NCI-H1417 (cell line): ENCODE measurements at regions not wholly inside any gene's neighbourhood (a gene's known extent, or its start where the extent isn't known, plus 50 kb on each side); places are given as distances from the start of the nearest gene placed in this dataset.

Experiments
- DNase-seq, 3 experiments: peaks; one replicate each; lab custom pipeline; 2025; lab: John Stamatoyannopoulos, UW

GRCh38 chr2:215769246-215769645 lies 244.1 kb downstream of the MREG start:
- DNase-seq, result no peak

GRCh38 chr2:215767625-215768024 lies 245.7 kb downstream of the MREG start:
- no peak for DNase-seq

- DNase-seq, result no peak
Measured at GRCh38 chr2:215765729-215766360, 247.5 kb downstream of the MREG start.

- no peak for DNase-seq
Measured at GRCh38 chr2:215764441-215765048, 248.8 kb downstream of the MREG start.

GRCh38 chr2:215760557-215760956 lies 252.8 kb downstream of the MREG start:
- no peak for DNase-seq

GRCh38 chr2:215760091-215760490 lies 253.3 kb downstream of the MREG start:
- no peak for DNase-seq

GRCh38 chr2:215758691-215759090 lies 254.7 kb downstream of the MREG start:
- DNase-seq, result no peak

GRCh38 chr2:215756346-215756730 lies 257.0 kb downstream of the MREG start:
- no peak for DNase-seq

GRCh38 chr2:215755641-215756345 lies 257.6 kb downstream of the MREG start:
- no peak for DNase-seq

- no peak for DNase-seq
Measured at GRCh38 chr2:215754546-215754945, 258.8 kb downstream of the MREG start.

- no peak for DNase-seq
Measured at GRCh38 chr2:215753808-215754207, 259.5 kb downstream of the MREG start.

GRCh38 chr2:215752991-215753390 lies 260.4 kb downstream of the MREG start:
- DNase-seq, result no peak

GRCh38 chr2:215752436-215752835 lies 260.9 kb downstream of the MREG start:
- DNase-seq, result no peak

GRCh38 chr2:215751911-215752272 lies 261.5 kb downstream of the MREG start:
- DNase-seq, result no peak

GRCh38 chr2:215751200-215751910 lies 262.0 kb downstream of the MREG start:
- DNase-seq, result no peak

GRCh38 chr2:215750763-215751162 lies 262.6 kb downstream of the MREG start:
- no peak for DNase-seq

GRCh38 chr2:215749092-215749957 lies 264.0 kb downstream of the MREG start:
- no peak for DNase-seq

- no peak for DNase-seq
Measured at GRCh38 chr2:215748446-215748845, 264.9 kb downstream of the MREG start.

- no peak for DNase-seq
Measured at GRCh38 chr2:215746887-215747615, 266.3 kb downstream of the MREG start.

GRCh38 chr2:215746226-215746886 lies 267.0 kb downstream of the MREG start:
- no peak for DNase-seq

- DNase-seq, result no peak
Measured at GRCh38 chr2:215745331-215745730, 268.0 kb downstream of the MREG start.
